HepG2 (cell line): ENCODE measurements at regions not wholly inside any gene's neighbourhood (a gene's known extent, or its start where the extent isn't known, plus 50 kb on each side); places are given as distances from the start of the nearest gene placed in this dataset.

Experiments used
- HCFC1 ChIP-seq: fragments of 150-350 bp; IDR thresholded peaks from 2 replicates; pipeline ENCODE4 v1.6.1; 2014; ENCODE audit warnings: low read depth, low read length
- JARID2 ChIP-seq: sonication (generic); formaldehyde crosslinking; IDR thresholded peaks from 2 replicates; pipeline ENCODE4 v1.8.1; 2023; ENCODE audit warnings: missing genetic modification reagents, inconsistent platforms; ENCODE audit not compliant: insufficient replicate concordance
- KDM5B ChIP-seq: sonication (generic); formaldehyde crosslinking; IDR thresholded peaks from 2 replicates; pipeline ENCODE4 v1.4.0; 2020; ENCODE audit warnings: missing genetic modification reagents, mild to moderate bottlenecking, borderline replicate concordance
- MLLT10 ChIP-seq: sonication (generic); formaldehyde crosslinking; IDR thresholded peaks from 2 replicates; pipeline ENCODE4 v1.4.0; 2020; ENCODE audit warnings: missing genetic modification reagents
- NFYB ChIP-seq: sonication (generic); formaldehyde crosslinking; IDR thresholded peaks from 2 replicates; pipeline ENCODE4 v1.4.0; 2020; ENCODE audit warnings: missing genetic modification reagents
- PBX3 ChIP-seq: sonication (generic); formaldehyde crosslinking; IDR thresholded peaks from 2 replicates; pipeline ENCODE4 v1.8.1; 2023; ENCODE audit warnings: missing genetic modification reagents, inconsistent platforms, borderline replicate concordance
- RXRB ChIP-seq: IDR thresholded peaks from 2 replicates; pipeline ENCODE4 v1.6.1; 2016; ENCODE audit warnings: borderline replicate concordance, missing genetic modification reagents, missing compliant biosample characterization
- SMARCE1 ChIP-seq: fragments of 450-650 bp; IDR thresholded peaks from 2 replicates; pipeline ENCODE4 v1.6.1; 2017; ENCODE audit warnings: borderline replicate concordance
- TBP ChIP-seq: sonication (generic); formaldehyde crosslinking; IDR thresholded peaks from 2 replicates; pipeline ENCODE4 v1.5.0; 2020; ENCODE audit warnings: missing genetic modification reagents
- TCF7 ChIP-seq: sonication (generic); IDR thresholded peaks from 2 replicates; pipeline ENCODE4 v1.6.1; 2016; ENCODE audit warnings: antibody characterized with exemption, low read depth
- ZBTB20 ChIP-seq: sonication (generic); formaldehyde crosslinking; IDR thresholded peaks from 2 replicates; pipeline ENCODE4 v1.8.1; 2023; ENCODE audit warnings: missing genetic modification reagents, low read depth, mild to moderate bottlenecking, borderline replicate concordance
- ZC3H13 ChIP-seq: sonication (generic); formaldehyde crosslinking; IDR thresholded peaks from 2 replicates; pipeline ENCODE4 v1.8.1; 2023; ENCODE audit warnings: mild to moderate bottlenecking, missing genetic modification reagents, moderate library complexity
- ZNF12 ChIP-seq: sonication (generic); formaldehyde crosslinking; IDR thresholded peaks from 2 replicates; pipeline ENCODE4 v1.5.0; 2020; ENCODE audit warnings: missing genetic modification reagents
- ZNF326 ChIP-seq: sonication (generic); formaldehyde crosslinking; IDR thresholded peaks from 2 replicates; pipeline ENCODE4 v1.4.0; 2020; ENCODE audit warnings: missing genetic modification reagents, borderline replicate concordance
- ZNF335 ChIP-seq: sonication (generic); formaldehyde crosslinking; IDR thresholded peaks from 2 replicates; pipeline ENCODE4 v1.4.0; 2020; ENCODE audit warnings: missing genetic modification reagents
- ZNF337 ChIP-seq: sonication (generic); formaldehyde crosslinking; IDR thresholded peaks from 2 replicates; pipeline ENCODE4 v1.5.1; 2020; ENCODE audit warnings: missing genetic modification reagents, low read depth, mild to moderate bottlenecking, borderline replicate concordance
- ZNF644 ChIP-seq: IDR thresholded peaks from 2 replicates; pipeline ENCODE4 v1.6.1; 2016; ENCODE audit warnings: low read depth
- TF ChIP-seq, protein P1 (sequence below), 2 experiments: IDR thresholded peaks; 2 replicates each; pipeline ENCODE4 v1.6.1; 2011 to 2012; ENCODE audit warnings: low read length in 2 of 2, borderline replicate concordance in 1 of 2, low read depth in 1 of 2, mild to moderate bottlenecking in 1 of 2, moderate library complexity in 1 of 2
- TF ChIP-seq, protein P2 (sequence below): sonication (generic); formaldehyde crosslinking; IDR thresholded peaks from 2 replicates; pipeline ENCODE4 v1.4.0; 2020; ENCODE audit warnings: missing genetic modification reagents, borderline replicate concordance
- TF ChIP-seq, protein P3 (sequence below): sonication (generic); formaldehyde crosslinking; conservative IDR thresholded peaks from 2 replicates; pipeline ENCODE4 v1.4.0; 2020; ENCODE audit warnings: missing genetic modification reagents

- TF ChIP-seq, protein P1, sequence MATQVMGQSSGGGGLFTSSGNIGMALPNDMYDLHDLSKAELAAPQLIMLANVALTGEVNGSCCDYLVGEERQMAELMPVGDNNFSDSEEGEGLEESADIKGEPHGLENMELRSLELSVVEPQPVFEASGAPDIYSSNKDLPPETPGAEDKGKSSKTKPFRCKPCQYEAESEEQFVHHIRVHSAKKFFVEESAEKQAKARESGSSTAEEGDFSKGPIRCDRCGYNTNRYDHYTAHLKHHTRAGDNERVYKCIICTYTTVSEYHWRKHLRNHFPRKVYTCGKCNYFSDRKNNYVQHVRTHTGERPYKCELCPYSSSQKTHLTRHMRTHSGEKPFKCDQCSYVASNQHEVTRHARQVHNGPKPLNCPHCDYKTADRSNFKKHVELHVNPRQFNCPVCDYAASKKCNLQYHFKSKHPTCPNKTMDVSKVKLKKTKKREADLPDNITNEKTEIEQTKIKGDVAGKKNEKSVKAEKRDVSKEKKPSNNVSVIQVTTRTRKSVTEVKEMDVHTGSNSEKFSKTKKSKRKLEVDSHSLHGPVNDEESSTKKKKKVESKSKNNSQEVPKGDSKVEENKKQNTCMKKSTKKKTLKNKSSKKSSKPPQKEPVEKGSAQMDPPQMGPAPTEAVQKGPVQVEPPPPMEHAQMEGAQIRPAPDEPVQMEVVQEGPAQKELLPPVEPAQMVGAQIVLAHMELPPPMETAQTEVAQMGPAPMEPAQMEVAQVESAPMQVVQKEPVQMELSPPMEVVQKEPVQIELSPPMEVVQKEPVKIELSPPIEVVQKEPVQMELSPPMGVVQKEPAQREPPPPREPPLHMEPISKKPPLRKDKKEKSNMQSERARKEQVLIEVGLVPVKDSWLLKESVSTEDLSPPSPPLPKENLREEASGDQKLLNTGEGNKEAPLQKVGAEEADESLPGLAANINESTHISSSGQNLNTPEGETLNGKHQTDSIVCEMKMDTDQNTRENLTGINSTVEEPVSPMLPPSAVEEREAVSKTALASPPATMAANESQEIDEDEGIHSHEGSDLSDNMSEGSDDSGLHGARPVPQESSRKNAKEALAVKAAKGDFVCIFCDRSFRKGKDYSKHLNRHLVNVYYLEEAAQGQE (IDR thresholded peaks at IDR 0.05; ENCODE audit: borderline replicate concordance in 1 of 2, low read depth in 1 of 2, low read length in 2 of 2), result peak in 1 of 2 experiments; percentile 74; a peak in 1 of 4 replicates
- TF ChIP-seq, protein P2, sequence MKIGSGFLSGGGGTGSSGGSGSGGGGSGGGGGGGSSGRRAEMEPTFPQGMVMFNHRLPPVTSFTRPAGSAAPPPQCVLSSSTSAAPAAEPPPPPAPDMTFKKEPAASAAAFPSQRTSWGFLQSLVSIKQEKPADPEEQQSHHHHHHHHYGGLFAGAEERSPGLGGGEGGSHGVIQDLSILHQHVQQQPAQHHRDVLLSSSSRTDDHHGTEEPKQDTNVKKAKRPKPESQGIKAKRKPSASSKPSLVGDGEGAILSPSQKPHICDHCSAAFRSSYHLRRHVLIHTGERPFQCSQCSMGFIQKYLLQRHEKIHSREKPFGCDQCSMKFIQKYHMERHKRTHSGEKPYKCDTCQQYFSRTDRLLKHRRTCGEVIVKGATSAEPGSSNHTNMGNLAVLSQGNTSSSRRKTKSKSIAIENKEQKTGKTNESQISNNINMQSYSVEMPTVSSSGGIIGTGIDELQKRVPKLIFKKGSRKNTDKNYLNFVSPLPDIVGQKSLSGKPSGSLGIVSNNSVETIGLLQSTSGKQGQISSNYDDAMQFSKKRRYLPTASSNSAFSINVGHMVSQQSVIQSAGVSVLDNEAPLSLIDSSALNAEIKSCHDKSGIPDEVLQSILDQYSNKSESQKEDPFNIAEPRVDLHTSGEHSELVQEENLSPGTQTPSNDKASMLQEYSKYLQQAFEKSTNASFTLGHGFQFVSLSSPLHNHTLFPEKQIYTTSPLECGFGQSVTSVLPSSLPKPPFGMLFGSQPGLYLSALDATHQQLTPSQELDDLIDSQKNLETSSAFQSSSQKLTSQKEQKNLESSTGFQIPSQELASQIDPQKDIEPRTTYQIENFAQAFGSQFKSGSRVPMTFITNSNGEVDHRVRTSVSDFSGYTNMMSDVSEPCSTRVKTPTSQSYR (CRISPR knock-in tag), result peak; percentile 51; the same call in 1 of the 2 replicates
- TF ChIP-seq ZNF12 (CRISPR knock-in tag), result 0 out of 2 replicates have a peak, but pooled peaks have one; percentile 32
- no peak for TF ChIP-seq MLLT10 (CRISPR knock-in tag)
- no peak for TF ChIP-seq ZNF337 (CRISPR knock-in tag)
- no peak for TF ChIP-seq ZNF335 (CRISPR knock-in tag)
- TF ChIP-seq ZNF644 (CRISPR knock-in tag), result peak; percentile 61; the same call in 1 of the 2 replicates
- TF ChIP-seq JARID2, result no peak
- no peak for TF ChIP-seq KDM5B (CRISPR knock-in tag)
- peak; percentile 78; the same call in 1 of the 2 replicates for TF ChIP-seq ZBTB20
- no peak for TF ChIP-seq ZNF326
- peak; percentile 99 for TF ChIP-seq RXRB (CRISPR knock-in tag)
- TF ChIP-seq SMARCE1, result no peak
- no peak for TF ChIP-seq NFYB
- TF ChIP-seq PBX3 (CRISPR knock-in tag), result no peak
- TF ChIP-seq ZC3H13 (CRISPR knock-in tag), result no peak
- TF ChIP-seq HCFC1, result no peak
- no peak for TF ChIP-seq TBP
- TF ChIP-seq TCF7, result peak; percentile 99
- TF ChIP-seq, protein P3, sequence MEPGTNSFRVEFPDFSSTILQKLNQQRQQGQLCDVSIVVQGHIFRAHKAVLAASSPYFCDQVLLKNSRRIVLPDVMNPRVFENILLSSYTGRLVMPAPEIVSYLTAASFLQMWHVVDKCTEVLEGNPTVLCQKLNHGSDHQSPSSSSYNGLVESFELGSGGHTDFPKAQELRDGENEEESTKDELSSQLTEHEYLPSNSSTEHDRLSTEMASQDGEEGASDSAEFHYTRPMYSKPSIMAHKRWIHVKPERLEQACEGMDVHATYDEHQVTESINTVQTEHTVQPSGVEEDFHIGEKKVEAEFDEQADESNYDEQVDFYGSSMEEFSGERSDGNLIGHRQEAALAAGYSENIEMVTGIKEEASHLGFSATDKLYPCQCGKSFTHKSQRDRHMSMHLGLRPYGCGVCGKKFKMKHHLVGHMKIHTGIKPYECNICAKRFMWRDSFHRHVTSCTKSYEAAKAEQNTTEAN (CRISPR knock-in tag), result peak; percentile 83
Observed at GRCh38 chr9:82560457-82560904, 502.5 kb downstream of the RASEF start (continued).
